ENCODE measurements at regions not wholly inside any gene's neighbourhood (a gene's known extent, or its start where the extent isn't known, plus 50 kb on each side); places are given as distances from the start of the nearest gene placed in this dataset.

DNA sequence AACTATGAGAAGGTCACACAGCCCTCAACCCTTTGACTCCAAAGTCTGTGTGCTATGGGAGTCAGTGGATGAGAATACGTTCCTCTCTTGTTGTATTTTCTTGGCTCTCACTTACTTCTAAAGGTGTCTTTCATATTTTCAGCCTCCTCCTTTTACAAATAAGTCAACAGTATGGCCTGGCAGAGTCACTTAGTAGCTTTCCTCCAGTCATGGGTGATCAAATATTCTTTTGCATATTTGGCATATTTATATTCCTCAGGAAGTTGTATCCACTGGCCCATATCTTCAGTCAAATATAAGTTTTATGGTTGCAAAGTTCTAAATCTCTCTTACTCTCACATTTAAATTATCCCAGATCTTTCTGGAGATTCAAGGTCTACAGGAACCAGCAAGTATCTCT is 327.5 kb downstream of the ETS1 start:
- DNase-seq: no peak

DNA sequence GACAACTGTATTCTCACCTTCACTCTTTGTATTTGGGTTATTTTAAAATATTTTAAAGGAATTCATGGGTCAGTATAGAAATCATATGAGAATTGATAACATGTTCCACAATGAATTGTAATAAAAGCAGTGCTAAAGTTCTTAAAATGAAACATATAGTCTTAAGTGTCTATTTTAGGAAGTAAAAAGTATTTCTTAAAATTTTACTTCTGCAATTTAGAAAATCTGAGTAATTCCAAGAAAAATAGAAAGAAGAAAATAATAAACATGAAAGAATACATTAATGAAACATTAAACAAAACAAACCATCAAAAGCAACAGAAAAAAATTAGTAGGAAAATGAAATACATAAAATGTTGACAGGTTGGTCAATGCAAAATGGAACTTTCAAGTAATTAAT is 332.4 kb downstream of the ETS1 start:
- DNase-seq: no peak

GRCh38 chr11:128251140-128251539 is 336.2 kb downstream of the ETS1 start:
- no peak for DNase-seq

GRCh38 chr11:128250482-128250881 is 336.9 kb downstream of the ETS1 start:
- no peak for DNase-seq

- DNase-seq: no peak
Measured at GRCh38 chr11:128246810-128247594, 340.4 kb downstream of the ETS1 start.

GRCh38 chr11:128246364-128246801 is 341.0 kb downstream of the ETS1 start:
- no peak for DNase-seq

- DNase-seq: no peak
Measured at GRCh38 chr11:128244871-128245270, 342.5 kb downstream of the ETS1 start.

DNA sequence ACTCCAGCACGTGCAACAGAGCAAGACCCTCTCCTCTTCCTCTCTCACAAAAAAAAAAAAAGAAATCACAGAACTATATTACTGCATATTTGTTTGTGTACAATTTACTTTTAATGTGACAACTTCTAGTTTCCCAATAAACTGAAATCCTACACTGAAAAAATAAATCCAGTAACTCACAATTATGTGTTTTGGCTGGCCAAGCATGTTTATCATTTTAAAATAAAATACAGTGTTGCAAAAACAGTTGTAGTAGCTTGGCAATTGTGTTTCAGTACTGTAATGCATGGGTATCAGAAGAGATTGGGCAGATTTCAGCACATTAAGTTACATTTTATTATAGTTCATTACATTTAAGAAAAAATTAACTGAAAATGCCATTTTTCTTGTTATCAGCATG is 344.9 kb downstream of the ETS1 start:
- DNase-seq: no peak

GRCh38 chr11:128240546-128240945 is 346.8 kb downstream of the ETS1 start:
- DNase-seq: no peak

- DNase-seq: no peak
Measured at GRCh38 chr11:128239306-128239705, 348.1 kb downstream of the ETS1 start.

DNA sequence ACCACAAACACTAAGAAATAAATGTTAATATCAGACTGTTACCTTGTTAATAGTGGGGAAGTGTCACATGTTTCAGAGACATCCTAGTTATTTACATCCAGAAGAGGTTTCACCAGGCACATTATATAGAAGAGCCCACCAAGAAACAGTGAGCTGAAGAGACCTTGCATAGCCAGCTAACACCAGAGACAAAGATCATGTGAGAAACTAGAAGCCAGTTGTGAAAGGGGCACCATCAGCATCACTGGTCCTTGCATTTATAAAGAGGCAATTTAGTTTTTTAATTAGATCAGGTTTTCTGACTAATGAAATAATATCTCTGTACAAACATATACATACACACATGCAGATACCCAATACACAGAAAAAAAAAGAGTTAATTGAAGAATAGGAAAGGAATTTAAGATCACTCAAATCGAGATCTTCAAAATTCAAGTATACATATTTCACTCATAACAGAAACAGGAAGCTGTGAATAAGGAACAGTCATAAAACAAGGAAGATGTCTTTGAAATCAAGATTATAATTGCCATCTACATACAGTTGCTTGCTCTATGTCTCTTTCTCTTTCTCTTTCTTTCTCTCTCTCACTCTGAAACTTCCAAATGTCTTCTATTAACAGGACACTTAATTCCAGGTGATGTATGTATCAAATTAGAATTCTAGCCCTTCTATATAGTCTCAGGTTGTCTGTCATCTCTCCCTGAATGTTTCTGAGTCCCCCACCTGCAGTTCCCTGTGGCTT is 348.7 kb downstream of the ETS1 start:
- no peak for DNase-seq

DNA sequence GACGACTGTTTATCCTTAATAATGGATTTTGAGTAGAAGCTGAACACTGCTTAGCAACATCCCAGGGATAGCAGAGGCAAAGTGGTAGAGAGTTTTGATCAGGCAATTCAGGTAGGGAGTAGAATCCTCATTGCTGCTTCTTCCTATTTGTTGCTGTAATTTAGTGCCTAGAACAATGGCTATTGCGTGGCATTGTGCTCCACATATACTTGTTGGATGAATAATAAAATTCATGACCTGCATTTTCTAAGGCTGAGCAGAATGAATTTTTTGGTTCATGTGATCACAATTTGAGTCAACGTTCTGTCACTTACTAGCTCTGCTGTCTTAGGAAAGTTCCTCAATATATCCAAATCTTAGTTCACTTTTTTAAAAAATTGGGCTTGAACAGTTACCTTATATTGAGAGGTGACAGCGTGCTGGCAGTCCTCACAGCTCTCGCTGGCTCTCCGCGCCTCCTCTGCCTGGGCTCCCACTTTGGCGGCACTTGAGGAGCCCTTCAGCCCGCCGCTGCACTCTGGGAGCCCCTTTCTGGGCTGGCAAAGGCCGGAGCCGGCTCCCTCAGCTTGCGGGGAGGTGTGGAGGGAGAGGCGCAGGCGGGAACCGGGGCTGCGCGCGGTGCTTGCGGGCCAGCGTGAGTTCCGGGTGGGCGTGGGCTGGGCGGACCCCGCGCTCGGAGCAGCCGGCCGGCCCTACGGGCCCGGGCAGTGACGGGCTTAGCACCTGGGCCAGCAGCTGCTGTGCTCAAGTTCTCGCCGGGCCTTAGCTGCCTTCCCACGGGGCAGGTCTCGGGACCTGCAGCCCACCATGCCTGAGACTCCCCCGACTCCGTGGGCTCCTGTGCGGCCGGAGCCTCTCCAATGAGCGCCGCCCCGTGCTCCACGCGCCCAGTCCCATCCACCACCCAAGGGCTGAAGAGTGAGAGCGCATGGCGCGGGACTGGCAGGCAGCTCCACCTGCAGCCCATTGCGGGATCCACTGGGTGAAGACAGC is 350.6 kb downstream of the ETS1 start:
- DNase-seq: no peak

DNA sequence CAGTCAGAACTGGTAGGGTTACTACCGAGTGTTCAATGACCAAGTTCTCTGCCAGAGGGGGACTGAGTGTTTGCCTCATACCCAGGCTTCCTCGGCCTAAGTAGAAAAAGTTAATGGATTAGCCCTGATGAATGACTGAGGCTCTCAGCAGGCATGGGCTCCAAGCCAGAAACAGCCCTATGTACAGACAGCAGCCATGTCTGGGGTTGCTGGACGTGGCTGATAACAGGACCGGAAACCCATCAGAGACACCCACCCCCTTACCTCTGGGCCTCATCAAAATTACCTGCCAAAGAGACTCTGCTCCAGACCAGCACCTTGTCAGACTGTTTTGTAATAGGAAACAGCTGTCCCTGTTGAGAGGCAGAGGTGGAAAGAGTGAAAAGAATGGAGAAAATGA is 351.4 kb downstream of the ETS1 start:
- no peak for DNase-seq

DNA sequence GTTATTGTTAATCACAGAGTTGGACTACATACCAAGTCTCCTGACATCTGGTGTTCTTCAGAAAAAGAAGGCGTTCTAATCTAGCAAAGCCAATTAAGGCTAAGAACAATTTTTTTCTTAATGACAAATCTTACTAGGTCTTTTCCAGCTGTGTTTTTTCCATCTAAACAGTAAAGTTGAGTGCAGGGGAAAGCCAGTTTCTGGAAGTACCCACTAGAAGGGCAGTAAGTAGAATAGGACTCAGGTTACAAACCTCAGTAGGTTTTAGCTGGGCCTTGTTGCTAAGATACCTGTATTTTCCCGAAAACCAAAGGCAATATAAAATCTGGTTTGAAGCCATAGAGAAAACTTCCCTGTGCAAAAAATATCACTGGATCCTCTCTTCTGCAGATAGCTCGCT is 351.9 kb downstream of the ETS1 start:
- DNase-seq: no peak

- no peak for DNase-seq
Measured at GRCh38 chr11:128234143-128234542, 353.2 kb downstream of the ETS1 start.

DNA sequence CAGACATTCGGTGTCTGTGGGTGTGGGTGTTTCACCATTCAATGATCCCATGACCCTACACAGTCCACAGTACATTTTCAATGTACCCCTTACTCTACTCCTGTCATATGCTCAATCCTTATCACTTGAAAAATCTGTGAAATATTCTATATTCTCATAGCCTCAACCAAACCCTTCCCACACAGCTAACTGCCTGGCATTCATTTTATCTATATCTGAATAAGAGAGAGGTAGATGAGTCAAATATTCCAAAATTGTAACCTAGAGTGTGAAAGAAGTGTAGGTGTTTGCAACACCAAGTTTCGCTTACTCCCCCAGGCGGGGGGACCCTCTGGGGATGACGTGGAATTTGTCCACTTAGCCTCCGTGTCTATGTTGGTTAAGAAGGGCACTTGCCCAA is 354.8 kb downstream of the ETS1 start:
- peak; percentile 68 to 78 for DNase-seq

GRCh38 chr11:128231845-128232410 is 355.4 kb downstream of the ETS1 start:
- no peak for DNase-seq

DNA sequence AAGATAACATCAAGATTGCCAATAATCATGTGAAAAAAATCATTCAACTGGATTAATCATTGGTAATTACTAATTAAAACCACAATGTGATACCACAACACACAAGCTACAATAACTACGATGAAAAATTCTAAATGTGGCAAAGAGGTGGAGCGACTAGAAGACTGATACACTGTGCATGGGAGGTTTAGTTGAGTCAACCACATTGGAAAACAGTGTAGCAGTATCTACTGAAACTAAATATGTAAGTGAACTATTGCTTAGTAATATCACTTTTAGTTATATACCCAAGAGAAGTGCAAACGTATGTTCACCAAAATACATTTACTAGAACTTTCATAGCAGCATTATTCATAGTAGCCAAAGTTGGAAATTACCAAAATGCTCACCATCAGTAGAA is 359.9 kb downstream of the ETS1 start:
- DNase-seq: no peak

DNA sequence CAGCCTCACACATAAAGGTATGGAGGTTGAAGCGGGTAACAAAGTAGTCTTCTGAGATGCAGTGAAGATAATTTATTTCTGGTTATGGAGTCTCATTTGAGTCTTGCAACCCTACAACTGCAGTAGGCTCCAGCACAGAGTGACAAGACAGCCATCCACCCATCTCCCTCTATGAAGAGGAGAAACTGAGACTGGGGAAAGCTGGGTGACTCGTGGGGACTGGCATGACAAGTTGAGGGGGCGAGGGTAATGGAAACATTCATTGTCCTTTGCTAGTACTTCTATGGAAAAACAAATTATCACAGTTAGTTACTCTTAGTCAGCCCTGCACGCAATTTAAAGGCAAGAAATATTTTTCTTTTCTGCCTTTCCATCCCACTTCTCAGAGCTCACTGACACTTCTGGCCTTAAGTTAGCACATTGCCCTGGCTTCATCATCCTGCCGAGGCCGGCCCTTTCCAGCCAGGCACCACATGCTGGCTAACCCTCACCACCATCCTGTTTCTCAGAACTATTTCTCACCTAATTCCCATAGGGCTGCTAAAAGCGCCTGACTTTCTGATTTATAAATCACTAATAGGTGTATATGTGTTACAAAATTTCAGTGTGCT is 361.1 kb downstream of the ETS1 start:
- DNase-seq: peak; percentile 46 to 63

DNA sequence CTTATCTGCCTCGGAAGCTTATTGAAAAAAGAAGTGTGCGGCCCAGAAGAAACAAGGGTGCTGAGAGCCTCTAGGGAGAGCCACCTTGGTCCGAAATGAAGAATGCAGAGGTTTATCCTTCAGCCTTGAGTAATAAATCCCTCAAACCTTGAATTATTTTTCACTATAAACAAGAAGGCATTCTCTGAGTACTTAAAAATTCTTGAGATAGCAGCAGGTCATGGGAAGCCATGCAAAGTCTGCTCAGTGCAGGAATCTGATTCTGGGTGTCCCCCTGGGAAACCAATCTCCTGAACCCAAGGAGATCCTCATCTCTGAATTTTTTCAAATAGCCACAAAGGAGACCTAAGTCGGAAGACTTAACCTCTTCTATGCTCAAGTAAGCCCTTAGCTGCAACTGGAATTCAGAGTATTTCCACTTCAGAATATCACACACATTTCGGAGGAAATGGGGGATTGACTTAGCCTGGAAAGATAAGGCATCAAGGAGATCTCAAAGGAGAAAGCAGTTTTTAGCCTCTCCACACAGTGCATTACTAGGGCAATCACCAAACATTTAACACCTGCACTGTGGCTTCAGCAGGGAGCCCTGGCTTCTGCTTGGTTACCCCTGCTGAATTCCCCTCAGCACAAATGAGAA is 365.0 kb downstream of the ETS1 start:
- DNase-seq: no peak

DNA sequence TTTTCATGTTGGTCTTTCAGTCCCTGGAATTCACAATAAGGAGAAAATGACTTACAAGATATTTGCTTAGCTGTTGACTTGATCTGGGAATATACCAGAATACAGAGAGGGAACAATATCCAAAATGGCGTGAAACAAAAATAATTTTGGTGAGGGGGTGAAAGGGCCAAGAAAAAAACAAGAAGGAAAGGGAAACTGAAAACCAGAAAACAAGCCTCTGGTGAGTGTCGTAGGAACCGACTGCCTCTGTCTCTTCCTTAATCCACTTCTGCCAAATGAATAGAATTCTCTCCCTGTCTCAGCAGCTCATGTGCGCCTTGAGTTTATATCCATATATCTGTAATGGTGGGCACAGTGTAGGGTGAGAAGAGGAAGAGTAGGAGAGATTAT is 367.6 kb downstream of the ETS1 start:
- DNase-seq: no peak

DNA sequence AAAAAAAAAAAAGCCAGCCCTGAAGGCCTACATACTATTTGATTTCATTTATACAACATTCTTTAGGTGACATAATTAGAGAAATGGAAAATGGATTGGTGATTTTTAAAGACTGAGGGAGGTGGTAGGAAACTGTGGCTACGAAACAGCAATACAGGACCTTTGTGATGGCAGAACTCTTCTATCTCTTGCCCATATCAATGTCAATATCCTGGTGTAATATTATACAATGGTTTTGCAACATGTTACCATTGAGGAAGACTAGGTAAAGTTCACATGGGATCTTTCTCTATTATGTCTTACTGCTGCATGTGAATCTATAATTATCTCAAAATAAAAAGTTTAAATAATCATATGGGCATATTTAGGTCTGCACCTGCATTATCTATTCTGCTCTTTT is 371.2 kb downstream of the ETS1 start:
- DNase-seq: no peak

Data from activated CD4-positive, alpha-beta T cell treated with anti-CD3 and anti-CD28 coated beads, Interleukin-2, amount 50 U/mL, for 48 hours (primary cell).